ENCODE measurements at regions not wholly inside any gene's neighbourhood (a gene's known extent, or its start where the extent isn't known, plus 50 kb on each side); places are given as distances from the start of the nearest gene placed in this dataset.
"Not testable (repeated sequence)": the region's sequence is repeated elsewhere in the genome, so short reads cannot be mapped to it uniquely, and the experiment has no call there.

DNA sequence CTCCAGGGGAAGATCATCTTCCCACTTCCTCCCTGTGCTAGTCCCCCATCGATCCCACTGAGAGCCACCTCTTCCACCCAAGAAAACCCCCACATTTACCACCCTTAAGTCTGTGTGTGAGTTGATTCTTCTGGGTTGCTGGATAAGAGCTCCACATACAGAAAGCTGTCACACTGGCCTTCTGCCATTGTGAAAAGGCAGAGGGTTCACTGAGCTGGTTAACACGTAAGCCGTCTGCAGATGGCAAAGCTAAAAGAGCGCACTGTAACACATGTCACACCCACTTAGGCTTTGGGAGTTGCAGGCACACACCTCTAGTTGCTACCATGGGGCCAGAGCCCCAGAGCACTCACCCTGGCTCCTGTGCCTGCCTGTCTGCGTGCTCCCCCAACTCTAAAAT, 309.8 kb upstream of the LRRC3B start:
- DNase-seq: no peak
- H3K27ac Mint-ChIP-seq: no peak overlapping the region
- ChIA-PET CTCF (no interaction called here), POLR2A (no interaction called here)
- peaks cover 14% of the 10 kb centered on the region for H3K9me3 Mint-ChIP-seq
- no peaks in the 10 kb centered on the region for H3K4me1 Mint-ChIP-seq
- no peaks in the 10 kb centered on the region for H3K36me3 Mint-ChIP-seq (ENCODE audit: low read depth)
- H3K27me3 Mint-ChIP-seq: no peaks in the 10 kb centered on the region
- no peak overlapping the region for H3K4me3 Mint-ChIP-seq

DNA sequence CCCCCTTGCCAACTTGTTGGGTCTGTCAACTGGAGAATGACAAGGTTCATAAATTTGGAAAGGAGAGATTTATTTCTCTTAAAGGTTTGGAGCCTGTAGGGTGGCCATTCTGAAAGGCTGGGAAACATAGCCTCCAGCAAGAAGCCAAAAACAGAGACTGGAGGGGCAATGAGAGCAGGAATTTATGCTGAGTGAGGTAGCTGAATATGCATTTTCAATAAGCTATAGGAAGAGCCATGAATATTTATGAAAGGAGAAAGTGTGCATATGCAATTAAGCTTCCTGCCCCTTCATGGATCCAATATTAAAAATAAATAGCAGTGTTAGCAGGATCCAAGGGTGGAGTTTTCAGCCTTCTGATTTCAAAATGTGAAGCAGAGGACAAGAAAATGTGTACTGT, 306.1 kb upstream of the LRRC3B start:
- Mint-ChIP-seq H3K27me3 (no peaks in the 10 kb centered on the region), H3K9me3 (peaks cover 16% of the 10 kb centered on the region), H3K36me3 (ENCODE audit: low read depth) (no peaks in the 10 kb centered on the region), H3K27ac (no peak overlapping the region), H3K4me3 (no peak overlapping the region), H3K4me1 (no peaks in the 10 kb centered on the region)
- DNase-seq: no peak
- ChIA-PET POLR2A (no interaction called here), CTCF (no interaction called here)

DNA sequence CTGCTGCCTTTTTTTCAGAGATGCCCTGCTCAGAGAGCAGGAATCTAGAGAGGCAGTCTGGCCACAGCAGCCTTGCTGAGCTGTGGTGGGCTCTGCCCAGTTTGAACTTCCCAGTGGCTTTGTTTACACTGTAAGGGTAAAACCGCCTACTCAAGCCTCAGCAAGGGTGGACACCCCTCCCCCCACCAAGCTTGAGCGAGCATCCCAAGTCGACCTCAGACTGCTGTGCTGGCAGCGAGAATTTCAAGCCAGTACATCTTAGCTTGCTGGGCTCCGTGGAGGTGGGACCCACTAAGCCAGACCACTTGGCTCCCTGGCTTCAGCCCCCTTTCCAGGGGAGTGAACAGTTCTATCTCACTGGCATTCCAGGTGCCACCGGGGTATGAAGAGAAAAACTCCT, 298.8 kb upstream of the LRRC3B start:
- peaks cover 17% of the 10 kb centered on the region for H3K9me3 Mint-ChIP-seq
- CTCF ChIA-PET; H3K27me3 Mint-ChIP-seq; H3K36me3 Mint-ChIP-seq (ENCODE audit: low read depth); H3K4me3 Mint-ChIP-seq; H3K4me1 Mint-ChIP-seq; POLR2A ChIA-PET; DNase-seq; H3K27ac Mint-ChIP-seq: not testable (repeated sequence)

DNA sequence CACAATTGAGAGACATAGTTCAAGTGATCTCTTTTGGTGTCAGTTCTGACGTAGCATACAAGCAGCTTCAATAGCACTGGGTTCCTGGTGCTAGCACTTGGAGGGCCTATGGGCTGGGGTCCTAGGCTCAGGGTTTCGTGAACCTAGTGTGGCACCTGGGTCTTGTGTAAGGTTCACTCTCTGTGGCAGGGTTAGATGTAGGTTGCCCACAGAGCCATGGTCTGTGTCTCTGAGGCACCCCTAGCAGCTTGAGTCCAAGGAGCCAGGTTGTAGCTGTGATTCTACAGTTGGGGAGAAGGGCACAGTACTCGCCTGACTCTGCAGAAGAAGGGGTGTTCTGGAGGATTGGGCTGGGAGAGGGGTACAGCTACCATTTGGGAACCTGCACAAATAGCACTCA, 282.6 kb upstream of the LRRC3B start:
- POLR2A ChIA-PET: no interaction called here
- Mint-ChIP-seq H3K9me3 (no peaks in the 10 kb centered on the region), H3K27me3 (no peaks in the 10 kb centered on the region), H3K27ac (no peak overlapping the region), H3K4me1 (no peaks in the 10 kb centered on the region), H3K36me3 (ENCODE audit: low read depth) (no peaks in the 10 kb centered on the region), H3K4me3 (no peak overlapping the region)
- CTCF ChIA-PET: no interaction called here
- DNase-seq: no peak

DNA sequence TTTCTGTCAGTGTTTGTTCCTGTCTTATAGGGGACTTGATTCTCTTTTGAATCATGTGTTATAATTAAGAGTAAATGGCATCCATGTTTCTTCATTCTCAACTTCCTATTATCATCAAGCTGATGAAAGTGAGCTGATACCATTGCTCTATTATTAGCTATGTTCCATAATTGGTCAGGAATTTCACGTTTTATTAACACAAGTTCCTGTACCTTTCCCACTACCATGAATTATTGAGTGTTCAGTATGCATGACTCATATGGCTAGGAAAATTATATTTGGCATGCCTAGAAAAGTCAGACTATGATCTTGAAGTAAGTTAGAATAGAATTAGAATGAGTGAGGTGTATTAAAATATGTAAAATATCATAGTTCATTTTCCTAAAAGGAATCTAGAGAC, 278.9 kb upstream of the LRRC3B start:
- Mint-ChIP-seq H3K27ac (no peak overlapping the region), H3K4me3 (no peak overlapping the region), H3K27me3 (no peaks in the 10 kb centered on the region), H3K9me3 (peaks cover 10% of the 10 kb centered on the region), H3K4me1 (no peaks in the 10 kb centered on the region), H3K36me3 (ENCODE audit: low read depth) (no peaks in the 10 kb centered on the region)
- POLR2A ChIA-PET: no interaction called here
- DNase-seq: no peak
- CTCF ChIA-PET: no interaction called here

DNA sequence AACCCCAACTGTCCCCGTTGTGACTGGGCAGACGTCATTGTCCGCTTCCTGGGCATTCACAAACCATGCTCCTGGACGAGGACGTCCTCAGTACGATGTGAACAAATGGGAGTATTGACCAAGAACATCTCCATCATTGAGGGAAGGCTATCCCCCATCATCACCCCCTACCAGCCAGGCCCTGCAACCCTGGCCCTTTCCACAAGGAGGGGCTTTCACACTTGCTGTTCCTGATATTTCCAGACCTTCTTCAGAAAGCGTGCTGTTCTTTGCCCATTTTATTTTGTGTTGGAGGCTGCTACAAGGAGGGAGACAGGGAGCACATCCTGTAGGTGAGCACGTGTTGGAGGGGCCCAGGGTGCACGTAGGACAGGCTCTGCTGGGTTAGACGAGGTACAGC, 277.0 kb upstream of the LRRC3B start:
- Mint-ChIP-seq H3K27ac (no peak overlapping the region), H3K4me1 (no peaks in the 10 kb centered on the region), H3K36me3 (ENCODE audit: low read depth) (no peaks in the 10 kb centered on the region), H3K9me3 (peaks cover 10% of the 10 kb centered on the region), H3K27me3 (no peaks in the 10 kb centered on the region), H3K4me3 (no peak overlapping the region)
- ChIA-PET CTCF (no interaction called here), POLR2A (no interaction called here)
- DNase-seq: no peak

DNA sequence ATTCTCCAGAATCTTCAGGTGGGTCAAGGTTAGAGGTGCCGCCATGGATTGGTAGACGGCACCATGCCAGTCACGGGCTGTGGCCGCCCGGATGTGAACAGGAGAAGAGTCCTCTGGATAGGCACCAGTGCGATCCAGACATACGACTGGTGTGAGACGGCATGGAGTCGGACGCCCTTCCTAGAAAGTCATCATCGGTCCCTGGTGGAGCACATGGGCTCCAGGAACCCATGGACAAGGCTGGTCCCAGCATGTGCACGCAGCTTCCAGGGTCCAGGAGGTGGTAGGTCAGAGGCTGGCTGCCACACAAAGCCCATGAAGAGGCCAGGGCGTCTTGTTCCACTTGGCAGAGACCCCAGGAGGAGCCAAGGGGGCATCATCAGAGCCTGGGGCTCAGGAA, 276.1 kb upstream of the LRRC3B start:
- peaks cover 15% of the 10 kb centered on the region for H3K9me3 Mint-ChIP-seq
- H3K27me3 Mint-ChIP-seq: no peaks in the 10 kb centered on the region
- ChIA-PET CTCF (no interaction called here), POLR2A (no interaction called here)
- H3K4me1 Mint-ChIP-seq: no peaks in the 10 kb centered on the region
- no peak overlapping the region for H3K27ac Mint-ChIP-seq
- no peak overlapping the region for H3K4me3 Mint-ChIP-seq
- H3K36me3 Mint-ChIP-seq (ENCODE audit: low read depth): no peaks in the 10 kb centered on the region
- no peak for DNase-seq

DNA sequence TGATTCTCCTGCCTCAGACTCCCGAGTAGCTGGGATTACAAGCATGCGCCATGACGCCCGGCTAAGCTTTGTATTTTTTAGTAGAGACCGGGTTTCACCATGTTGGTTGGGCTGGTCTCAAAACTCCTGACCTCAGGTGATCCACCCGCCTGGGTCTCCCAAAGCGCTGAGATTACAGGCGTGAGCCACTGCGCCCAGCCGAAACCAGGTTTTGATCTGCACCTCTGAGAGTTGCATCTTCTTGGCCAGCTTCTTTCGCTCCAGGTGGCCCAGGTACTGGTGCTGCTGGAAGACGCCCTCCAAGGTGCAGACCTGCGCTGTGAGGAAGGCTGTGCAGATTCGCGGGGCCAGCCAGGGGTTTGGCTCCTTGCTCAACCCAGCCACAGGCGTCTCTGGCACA, 275.4 kb upstream of the LRRC3B start:
- Mint-ChIP-seq H3K27me3 (no peaks in the 10 kb centered on the region), H3K36me3 (ENCODE audit: low read depth) (no peaks in the 10 kb centered on the region), H3K4me3 (no peak overlapping the region), H3K27ac (no peak overlapping the region), H3K9me3 (peaks cover 15% of the 10 kb centered on the region), H3K4me1 (no peaks in the 10 kb centered on the region)
- DNase-seq: no peak
- CTCF ChIA-PET: no interaction called here
- POLR2A ChIA-PET: no interaction called here

DNA sequence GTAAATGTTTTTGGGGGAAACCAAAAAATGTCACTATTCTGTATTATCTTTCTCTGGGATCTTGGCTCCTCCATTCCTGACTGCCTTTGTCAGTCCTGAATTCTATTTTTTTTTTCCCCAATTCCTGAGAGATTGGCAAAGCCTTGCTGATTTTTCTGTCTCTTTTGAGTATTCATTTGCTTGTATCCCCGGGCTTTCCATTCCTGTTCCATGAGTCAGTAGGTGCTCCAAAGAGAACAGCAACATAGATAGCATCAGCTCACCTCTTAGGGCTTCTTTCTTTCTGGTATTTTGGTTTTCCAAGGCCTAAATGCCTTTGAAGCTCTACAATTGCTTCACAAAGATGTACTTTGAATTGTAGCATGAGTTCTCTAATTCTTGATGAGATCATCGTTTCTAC, 271.7 kb upstream of the LRRC3B start:
- DNase-seq: no peak
- H3K36me3 Mint-ChIP-seq (ENCODE audit: low read depth): no peaks in the 10 kb centered on the region
- H3K9me3 Mint-ChIP-seq: peaks cover 15% of the 10 kb centered on the region
- H3K4me1 Mint-ChIP-seq: no peaks in the 10 kb centered on the region
- H3K27me3 Mint-ChIP-seq: no peaks in the 10 kb centered on the region
- CTCF ChIA-PET: no interaction called here
- POLR2A ChIA-PET: no interaction called here
- no peak overlapping the region for H3K27ac Mint-ChIP-seq
- no peak overlapping the region for H3K4me3 Mint-ChIP-seq

DNA sequence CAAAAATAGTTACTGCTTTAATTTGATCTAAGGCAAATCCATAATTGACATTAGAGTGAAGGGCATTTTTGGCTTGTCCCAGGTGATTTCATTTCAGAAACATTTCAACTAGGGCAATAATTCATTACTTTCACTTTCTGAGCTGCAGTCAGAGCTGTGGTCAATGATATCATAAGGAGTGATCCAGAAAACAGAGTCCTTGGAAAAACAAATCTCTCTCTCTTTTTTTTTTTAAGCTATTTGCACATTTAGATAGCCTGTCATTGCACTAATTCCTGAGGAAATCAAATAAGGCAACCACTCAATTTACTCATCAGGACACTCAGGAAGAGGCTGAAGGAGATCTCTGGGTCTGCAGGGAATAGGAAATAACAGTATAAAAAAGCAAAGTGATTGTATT, 269.5 kb upstream of the LRRC3B start:
- DNase-seq: no peak
- Mint-ChIP-seq H3K27me3 (no peaks in the 10 kb centered on the region), H3K4me3 (no peak overlapping the region), H3K9me3 (peaks cover 5% of the 10 kb centered on the region), H3K36me3 (ENCODE audit: low read depth) (no peaks in the 10 kb centered on the region), H3K27ac (no peak overlapping the region), H3K4me1 (no peaks in the 10 kb centered on the region)
- CTCF ChIA-PET: no interaction called here
- POLR2A ChIA-PET: no interaction called here

DNA sequence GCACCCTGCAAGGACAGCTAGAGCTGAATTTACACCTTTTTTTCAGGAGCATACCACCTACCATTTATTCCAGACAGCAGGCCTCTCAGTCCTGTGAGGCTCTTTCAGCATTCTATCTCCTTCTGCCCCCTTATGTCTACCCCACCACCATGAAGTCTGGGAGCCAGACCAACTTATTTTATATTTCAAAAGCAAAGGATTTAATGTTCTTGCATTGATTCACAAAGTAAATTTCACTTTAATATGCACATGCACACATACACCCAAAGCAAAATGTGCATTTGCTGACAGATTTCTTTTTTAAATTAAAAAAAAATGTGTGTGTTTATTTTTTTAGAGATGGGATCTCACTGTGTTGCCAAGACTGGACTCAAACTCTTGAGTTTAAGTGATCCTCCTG, 264.2 kb upstream of the LRRC3B start:
- no peaks in the 10 kb centered on the region for H3K27me3 Mint-ChIP-seq
- CTCF ChIA-PET: no interaction called here
- no peak overlapping the region for H3K27ac Mint-ChIP-seq

DNA sequence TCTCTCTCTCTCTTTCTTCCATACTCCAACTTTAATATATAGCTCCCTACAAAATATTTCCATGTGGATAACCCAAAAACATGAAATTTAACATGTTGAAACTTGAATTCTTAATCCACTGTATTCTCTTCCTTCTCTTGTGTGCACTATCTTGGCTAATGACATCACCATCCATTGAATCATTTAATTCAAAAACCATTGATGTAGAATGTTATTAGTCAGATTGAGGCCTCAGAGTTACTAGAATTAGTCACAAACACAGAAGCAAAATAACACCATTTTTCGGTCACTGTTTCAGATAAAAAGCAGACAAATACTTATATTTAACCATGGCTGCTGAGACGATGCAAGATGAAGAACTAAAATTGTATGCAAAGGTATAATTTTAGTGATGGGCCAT, 256.9 kb upstream of the LRRC3B start:
- ChIA-PET POLR2A (no interaction called here), CTCF (no interaction called here)
- Mint-ChIP-seq H3K4me3 (no peak overlapping the region), H3K9me3 (peaks cover 2% of the 10 kb centered on the region), H3K27ac (no peak overlapping the region), H3K36me3 (ENCODE audit: low read depth) (no peaks in the 10 kb centered on the region), H3K27me3 (no peaks in the 10 kb centered on the region), H3K4me1 (no peaks in the 10 kb centered on the region)
- no peak for DNase-seq

More for the DNA sequence above, 264.2 kb upstream of the LRRC3B start:
- no peaks in the 10 kb centered on the region for H3K4me1 Mint-ChIP-seq
- H3K36me3 Mint-ChIP-seq (ENCODE audit: low read depth): no peaks in the 10 kb centered on the region
- POLR2A ChIA-PET: no interaction called here
- DNase-seq: no peak
- no peaks in the 10 kb centered on the region for H3K9me3 Mint-ChIP-seq
- no peak overlapping the region for H3K4me3 Mint-ChIP-seq

DNA sequence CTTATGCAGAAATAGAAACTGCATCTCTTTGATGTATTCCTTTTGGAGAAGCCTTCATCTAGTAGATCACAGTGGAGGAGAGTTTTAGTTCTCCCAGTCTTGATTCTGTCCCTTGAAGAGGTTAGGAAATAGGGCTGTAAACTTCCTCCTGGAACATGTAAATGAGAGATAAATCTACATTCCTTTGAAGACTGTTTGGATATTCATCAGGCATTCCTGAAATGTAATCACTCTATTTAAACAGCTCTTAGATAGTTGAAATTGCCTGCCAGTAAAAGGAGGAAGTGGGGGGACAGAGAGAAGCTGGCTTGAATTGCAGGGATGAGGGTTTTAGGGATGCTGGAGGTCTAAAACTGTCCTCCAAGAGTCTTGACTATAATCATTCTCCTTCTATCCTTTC, 254.3 kb upstream of the LRRC3B start:
- Mint-ChIP-seq H3K27me3 (no peaks in the 10 kb centered on the region), H3K4me1 (no peaks in the 10 kb centered on the region), H3K4me3 (no peak overlapping the region), H3K36me3 (ENCODE audit: low read depth) (no peaks in the 10 kb centered on the region), H3K27ac (no peak overlapping the region), H3K9me3 (peaks cover 2% of the 10 kb centered on the region)
- ChIA-PET CTCF (no interaction called here), POLR2A (no interaction called here)
- no peak for DNase-seq

DNA sequence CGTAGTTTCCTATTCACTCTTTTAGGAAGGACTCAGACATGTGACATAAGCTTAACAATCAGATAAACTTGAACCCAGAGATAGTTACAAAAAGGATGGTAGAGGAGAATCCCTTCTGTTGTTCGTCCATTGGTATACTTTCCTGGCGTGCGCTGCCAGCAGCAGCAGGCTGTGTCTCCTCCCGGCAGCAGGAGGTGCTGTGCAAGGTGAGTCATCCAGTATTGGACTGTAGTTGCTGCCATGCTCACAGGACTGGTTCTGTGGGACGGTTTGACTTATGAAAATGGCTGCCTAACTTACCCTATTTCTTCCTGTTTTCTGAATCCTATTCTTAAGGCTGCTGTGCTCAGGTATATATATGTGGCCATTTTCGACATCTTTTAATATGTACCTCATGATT, 253.4 kb upstream of the LRRC3B start:
- ChIA-PET CTCF (no interaction called here), POLR2A (no interaction called here)
- DNase-seq: no peak

DNA sequence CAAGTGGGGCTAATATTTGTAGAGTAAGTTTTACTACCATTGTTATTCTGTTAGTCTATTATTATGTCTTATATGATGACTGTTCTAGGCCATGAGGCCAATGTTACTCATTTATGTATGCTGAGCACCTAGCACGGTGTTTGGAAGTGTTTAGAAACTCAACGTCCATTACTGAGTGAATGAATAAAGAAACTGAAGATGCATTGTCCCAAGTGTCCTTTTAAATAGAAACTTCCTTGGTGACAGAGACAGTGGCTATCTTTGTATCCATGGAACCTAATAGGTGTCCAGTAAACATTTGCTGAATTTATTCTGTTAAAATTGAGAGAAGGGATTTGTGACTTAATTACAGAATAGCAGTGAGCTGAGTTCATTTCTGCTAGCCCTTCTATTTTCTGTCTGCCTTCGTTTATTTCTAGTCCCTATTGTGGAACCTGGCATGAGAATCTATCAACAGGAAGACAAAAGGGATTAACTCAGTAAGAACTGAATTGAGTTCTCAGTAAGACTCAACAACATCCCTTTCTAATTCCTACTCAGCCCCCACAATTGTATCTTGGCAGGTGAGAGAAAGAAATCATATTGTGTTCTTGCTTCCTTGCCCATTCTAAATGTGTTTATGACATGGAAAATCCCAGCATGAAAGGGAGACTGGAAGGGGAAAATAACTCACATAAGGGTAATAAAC, 246.6 kb upstream of the LRRC3B start:
- no peaks in the 10 kb centered on the region for H3K4me1 Mint-ChIP-seq
- H3K9me3 Mint-ChIP-seq: no peaks in the 10 kb centered on the region
- H3K36me3 Mint-ChIP-seq (ENCODE audit: low read depth): no peaks in the 10 kb centered on the region
- H3K27ac Mint-ChIP-seq: no peak overlapping the region
- ChIA-PET POLR2A (no interaction called here), CTCF (no interaction called here)
- no peaks in the 10 kb centered on the region for H3K27me3 Mint-ChIP-seq
- no peak overlapping the region for H3K4me3 Mint-ChIP-seq
- no peak for DNase-seq

More for the DNA sequence above, 253.4 kb upstream of the LRRC3B start:
- Mint-ChIP-seq H3K4me1 (no peaks in the 10 kb centered on the region), H3K27ac (no peak overlapping the region), H3K36me3 (ENCODE audit: low read depth) (no peaks in the 10 kb centered on the region), H3K27me3 (no peaks in the 10 kb centered on the region), H3K4me3 (no peak overlapping the region), H3K9me3 (peaks cover 2% of the 10 kb centered on the region)

All from activated CD4-positive, alpha-beta memory T cell treated with anti-CD3 and anti-CD28 coated beads, Interleukin-2, amount 10 ng/mL, durations not matched to agents 7 days and 5 days (primary cell).